ENCODE measurements at regions not wholly inside any gene's neighbourhood (a gene's known extent, or its start where the extent isn't known, plus 50 kb on each side); places are given as distances from the start of the nearest gene placed in this dataset.

DNA sequence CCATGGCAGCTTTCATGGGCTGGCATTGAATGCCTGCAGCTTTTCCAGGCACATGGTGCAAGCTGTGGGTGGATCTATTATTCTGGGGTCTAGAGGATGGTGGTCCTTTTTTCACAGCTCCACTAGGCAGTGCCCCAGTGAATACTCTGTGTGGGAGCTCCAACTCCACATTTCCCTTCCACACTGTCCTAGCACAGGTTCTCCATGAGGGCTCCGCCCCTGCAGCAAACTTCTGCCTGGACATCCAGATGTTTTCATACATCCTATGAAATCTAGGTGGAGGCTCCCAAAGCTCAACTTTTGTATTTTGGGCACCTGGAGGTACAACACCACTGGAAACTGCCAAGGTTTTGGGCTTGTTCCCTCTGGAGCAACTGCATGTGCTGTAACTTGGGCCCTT is 450.6 kb downstream of the LMO7 start:
- DNase-seq (ENCODE audit: low spot score in 2 of 2): no peak
- no peak overlapping the region for H3K4me3 ChIP-seq (ENCODE audit: low read depth, poor library complexity, severe bottlenecking)
- TF ChIP-seq POLR2A (IDR thresholded peaks at IDR 0.05): no peak
- TF ChIP-seq, protein P1, sequence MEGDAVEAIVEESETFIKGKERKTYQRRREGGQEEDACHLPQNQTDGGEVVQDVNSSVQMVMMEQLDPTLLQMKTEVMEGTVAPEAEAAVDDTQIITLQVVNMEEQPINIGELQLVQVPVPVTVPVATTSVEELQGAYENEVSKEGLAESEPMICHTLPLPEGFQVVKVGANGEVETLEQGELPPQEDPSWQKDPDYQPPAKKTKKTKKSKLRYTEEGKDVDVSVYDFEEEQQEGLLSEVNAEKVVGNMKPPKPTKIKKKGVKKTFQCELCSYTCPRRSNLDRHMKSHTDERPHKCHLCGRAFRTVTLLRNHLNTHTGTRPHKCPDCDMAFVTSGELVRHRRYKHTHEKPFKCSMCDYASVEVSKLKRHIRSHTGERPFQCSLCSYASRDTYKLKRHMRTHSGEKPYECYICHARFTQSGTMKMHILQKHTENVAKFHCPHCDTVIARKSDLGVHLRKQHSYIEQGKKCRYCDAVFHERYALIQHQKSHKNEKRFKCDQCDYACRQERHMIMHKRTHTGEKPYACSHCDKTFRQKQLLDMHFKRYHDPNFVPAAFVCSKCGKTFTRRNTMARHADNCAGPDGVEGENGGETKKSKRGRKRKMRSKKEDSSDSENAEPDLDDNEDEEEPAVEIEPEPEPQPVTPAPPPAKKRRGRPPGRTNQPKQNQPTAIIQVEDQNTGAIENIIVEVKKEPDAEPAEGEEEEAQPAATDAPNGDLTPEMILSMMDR (IDR thresholded peaks at IDR 0.05): no peak
- WGBS, 2 donors: 92 to 100% methylated on average over 1 of the region's 1 CpG
- intact Hi-C loops (cut with DNase I; ENCODE audit: low total_unique reads): no loop called here

DNA sequence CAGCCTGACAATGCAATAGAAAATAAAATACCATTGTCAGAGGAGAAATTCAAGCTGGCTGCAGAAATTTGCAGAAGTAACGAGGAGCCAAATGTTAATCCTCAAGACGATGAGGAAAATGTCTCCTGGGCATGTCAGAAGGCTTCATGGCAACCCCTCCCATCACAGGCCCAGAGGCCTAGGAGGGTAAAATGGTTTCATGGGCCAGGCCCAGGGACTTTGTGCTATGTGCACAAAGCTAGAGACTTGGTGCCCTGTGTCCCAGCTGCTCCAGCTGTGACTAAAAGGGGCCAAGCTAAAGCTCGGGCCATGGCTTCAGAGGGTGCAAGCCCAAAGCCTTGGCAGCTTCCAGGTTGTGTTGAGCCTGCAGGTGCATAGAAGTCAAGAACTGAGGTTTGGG is 431.7 kb downstream of the LMO7 start:
- TF ChIP-seq, protein P1 (IDR thresholded peaks at IDR 0.05): no peak
- TF ChIP-seq POLR2A (IDR thresholded peaks at IDR 0.05): no peak
- intact Hi-C loops (cut with DNase I; ENCODE audit: low total_unique reads): no loop called here
- DNase-seq (ENCODE audit: low spot score in 2 of 2): no peak
- no peak overlapping the region for H3K4me3 ChIP-seq (ENCODE audit: low read depth, poor library complexity, severe bottlenecking)
- WGBS, 2 donors: 89 to 90% methylated on average over 3 of the region's 3 CpGs

GRCh38 chr13:76053181-76053580 is 417.1 kb downstream of the LMO7 start:
- intact Hi-C loops (cut with DNase I; ENCODE audit: low total_unique reads): no loop called here
- WGBS, 2 donors: 45 to 53% methylated on average over 1 of the region's 1 CpG
- DNase-seq (ENCODE audit: low spot score in 2 of 2): no peak
- no peak overlapping the region for H3K4me3 ChIP-seq (ENCODE audit: low read depth, poor library complexity, severe bottlenecking)
- no peak for TF ChIP-seq POLR2A (IDR thresholded peaks at IDR 0.05)
- TF ChIP-seq, protein P1 (IDR thresholded peaks at IDR 0.05): no peak

DNA sequence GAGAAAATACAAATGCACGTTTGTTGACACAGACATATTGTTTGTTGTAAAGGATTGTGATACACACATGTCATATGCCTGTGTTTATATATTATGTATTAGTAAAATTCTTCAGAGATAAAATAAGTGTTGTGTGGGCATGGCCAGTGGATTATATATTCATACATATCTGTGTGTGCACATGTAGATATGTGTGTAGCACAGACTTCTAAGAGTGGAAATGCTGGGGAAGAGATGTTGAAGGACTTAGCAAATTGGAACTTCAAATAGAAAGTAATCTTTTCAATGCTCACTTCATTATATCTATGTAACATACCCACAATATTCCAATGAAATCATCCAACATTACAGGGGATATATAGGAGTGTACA is 413.2 kb downstream of the LMO7 start:
- H3K4me3 ChIP-seq (ENCODE audit: low read depth, poor library complexity, severe bottlenecking): no peak overlapping the region
- 51 to 61% methylated on average over 1 of the region's 1 CpG for WGBS, 2 donors
- intact Hi-C loops (cut with DNase I; ENCODE audit: low total_unique reads): no loop called here
- TF ChIP-seq, protein P1 (IDR thresholded peaks at IDR 0.05): no peak
- no peak for TF ChIP-seq POLR2A (IDR thresholded peaks at IDR 0.05)
- DNase-seq (ENCODE audit: low spot score in 2 of 2): no peak

DNA sequence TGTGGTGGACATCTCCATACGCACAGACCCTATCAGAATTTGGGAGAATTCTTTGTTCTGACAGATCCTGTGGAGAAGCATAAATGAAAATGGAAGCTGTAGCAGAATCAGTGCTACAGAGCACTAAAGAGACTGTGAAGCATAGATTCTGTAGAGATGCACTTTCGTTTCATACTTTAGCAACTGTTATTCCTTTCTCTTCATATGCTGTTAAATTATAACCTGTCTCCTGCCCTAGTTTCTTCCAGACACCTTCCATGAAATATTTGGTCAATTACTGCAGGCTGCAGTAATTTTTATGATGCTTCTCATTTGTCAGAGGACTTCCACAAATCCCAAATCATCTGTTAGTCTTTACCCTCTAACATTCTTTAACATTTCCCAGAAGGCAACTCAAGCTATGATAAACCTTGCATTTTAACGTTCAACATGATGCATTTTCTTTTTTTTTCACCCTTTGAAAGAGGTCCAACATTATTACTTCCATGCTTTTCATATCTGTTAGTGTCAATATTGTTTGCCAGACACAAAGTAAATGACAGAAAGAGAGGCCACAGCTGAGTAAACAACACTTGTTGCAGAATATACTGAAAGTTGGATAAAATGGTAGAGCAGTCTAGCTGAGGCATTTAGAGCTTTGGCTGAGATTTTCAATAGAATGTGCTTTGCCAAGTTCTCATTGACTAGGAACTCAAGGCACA is 412.7 kb downstream of the LMO7 start:
- intact Hi-C loops (cut with DNase I; ENCODE audit: low total_unique reads): no loop called here
- H3K4me3 ChIP-seq (ENCODE audit: low read depth, poor library complexity, severe bottlenecking): no peak overlapping the region

More for the DNA sequence above, 412.7 kb downstream of the LMO7 start:
- WGBS, 2 donors: 59 to 69% methylated on average over 3 of the region's 3 CpGs
- no peak for TF ChIP-seq POLR2A (IDR thresholded peaks at IDR 0.05)
- TF ChIP-seq, protein P1 (IDR thresholded peaks at IDR 0.05): no peak
- no peak for DNase-seq (ENCODE audit: low spot score in 2 of 2)
